B cell (primary cell): ENCODE measurements at regions not wholly inside any gene's neighbourhood (a gene's known extent, or its start where the extent isn't known, plus 50 kb on each side); places are given as distances from the start of the nearest gene placed in this dataset.

Experiments used
- ATAC-seq: fragments of 200-7000 bp; cut with Tn5 transposase; one replicate; pipeline ENCODE4 v1.10.0; 2021; ENCODE audit warnings: low read depth, mild to moderate bottlenecking, moderate number of reproducible peaks, moderate library complexity
- CTCF ChIA-PET: fragments of 350-600 bp; sonication (Branson Sonifier 250); formaldehyde crosslinking; loops from one replicate; lab custom pipeline; 2021; ENCODE audit warnings: antibody characterized with exemption, inconsistent platforms; lab: Charles Lee
- POLR2A ChIA-PET: fragments of 350-600 bp; sonication (Branson Sonifier 250); formaldehyde crosslinking; loops from one replicate; lab custom pipeline; 2021; ENCODE audit warnings: antibody characterized with exemption; lab: Charles Lee
- DNase-seq: peaks from one replicate; pipeline ENCODE4 v3.0.0; 2013
- H2AFZ ChIP-seq: 2 replicates; pipeline ENCODE4 v1.6.1; 2012; ENCODE audit warnings: mild to moderate bottlenecking, low read depth, low read length; ENCODE audit not compliant: insufficient read depth, poor library complexity, severe bottlenecking
- H3K27ac ChIP-seq, 2 donors: 1 replicate in 1 of 2; 2 replicates in 1 of 2; pipeline ENCODE4 v1.5.1; 2012 to 2013; ENCODE audit warnings: low read length in 2 of 2, mild to moderate bottlenecking in 2 of 2, moderate library complexity in 1 of 2
- H3K27me3 ChIP-seq, 4 experiments: fragments of 200-600 bp in 1 of 4; sonication (generic) in 1 of 4; replicated peaks in 1 of 4; 1 replicate in 2 of 4; 2 replicates in 2 of 4; pipeline versions ENCODE4 v1.6.1 to v1.7.0; 2013 to 2016; ENCODE audit warnings: low read length in 3 of 4, mild to moderate bottlenecking in 2 of 4, mixed read lengths in 1 of 4, moderate library complexity in 1 of 4; ENCODE audit not compliant: insufficient read depth in 4 of 4, control insufficient read depth in 3 of 4; ENCODE audit errors: control extremely low read depth in 1 of 4
- H3K36me3 ChIP-seq, 2 experiments: replicated peaks in 1 of 2; 1 replicate in 1 of 2; 2 replicates in 1 of 2; pipeline versions ENCODE4 v1.6.1 to v1.7.1; 2013; ENCODE audit warnings: low read length in 1 of 2; ENCODE audit not compliant: insufficient read depth in 2 of 2, control insufficient read depth in 1 of 2; ENCODE audit errors: control extremely low read depth in 1 of 2, extremely low read depth in 1 of 2
- H3K4me1 ChIP-seq, 2 donors: fragments of 200-600 bp in 1 of 2; sonication (generic) in 1 of 2; 1 replicate in 1 of 2; 2 replicates in 1 of 2; pipeline versions ENCODE4 v1.5.1 to v1.6.1; 2013 to 2017; ENCODE audit warnings: low read length in 2 of 2; ENCODE audit not compliant: control insufficient read depth in 2 of 2, insufficient read depth in 2 of 2
- H3K4me2 ChIP-seq: replicated peaks from 2 replicates; pipeline ENCODE3; 2012; ENCODE audit warnings: mild to moderate bottlenecking, low read depth, low read length; ENCODE audit not compliant: poor library complexity, severe bottlenecking
- H3K4me3 ChIP-seq, 5 experiments: fragments of 200-600 bp in 1 of 5; sonication (generic) in 1 of 5; 1 replicate in 3 of 5; 2 replicates in 2 of 5; pipeline versions ENCODE4 v1.5.1 to v1.7.0; 2011 to 2016; ENCODE audit warnings: low read length in 4 of 5, mild to moderate bottlenecking in 4 of 5, low read depth in 2 of 5, control low read depth in 1 of 5, moderate library complexity in 1 of 5; ENCODE audit not compliant: insufficient read depth in 1 of 5; ENCODE audit errors: control extremely low read depth in 1 of 5, extremely low read depth in 1 of 5
- H3K79me2 ChIP-seq: fragments of 200-600 bp; sonication (generic); one replicate; pipeline ENCODE4 v1.6.0; 2016; ENCODE audit warnings: low read length; ENCODE audit not compliant: control insufficient read depth, insufficient read depth
- H3K9ac ChIP-seq: fragments of 200-600 bp; sonication (generic); 2 replicates; pipeline ENCODE4 v1.6.1; 2017; ENCODE audit warnings: mild to moderate bottlenecking, low read length, moderate library complexity
- H3K9me3 ChIP-seq, 3 donors: one replicate each; pipeline versions ENCODE4 v1.6.1 to v1.7.1; 2013; ENCODE audit warnings: low read length in 2 of 3; ENCODE audit not compliant: control insufficient read depth in 2 of 3, insufficient read depth in 1 of 3; ENCODE audit errors: control extremely low read depth in 1 of 3
- H4K20me1 ChIP-seq: 2 replicates; pipeline ENCODE4 v1.6.0; 2012; ENCODE audit warnings: mild to moderate bottlenecking, low read length; ENCODE audit not compliant: insufficient read depth, control insufficient read depth, poor library complexity, severe bottlenecking
- H3K27ac Mint-ChIP-seq: one replicate; pipeline ENCODE4 v1.8.0; 2021; ENCODE audit warnings: mixed read lengths
- H3K27me3 Mint-ChIP-seq: one replicate; pipeline ENCODE4 v1.8.0; 2021; ENCODE audit warnings: mixed read lengths
- H3K4me1 Mint-ChIP-seq: one replicate; pipeline ENCODE4 v1.8.0; 2021; ENCODE audit warnings: mixed read lengths
- H3K4me3 Mint-ChIP-seq: one replicate; pipeline ENCODE4 v1.8.0; 2021; ENCODE audit warnings: mixed read lengths
- H3K9me3 Mint-ChIP-seq: one replicate; pipeline ENCODE4 v1.8.0; 2022; ENCODE audit warnings: mixed read lengths; ENCODE audit not compliant: insufficient read depth
- CTCF ChIP-seq: fragments of 200-600 bp; IDR thresholded peaks from one replicate; pipeline ENCODE4 v1.8.0; 2022; ENCODE audit warnings: antibody characterized with exemption, mild to moderate bottlenecking
- EZH2 ChIP-seq: IDR thresholded peaks from 2 replicates; pipeline ENCODE4 v1.6.1; 2012; ENCODE audit warnings: borderline replicate concordance, low read depth, mild to moderate bottlenecking, moderate library complexity, low read length; ENCODE audit not compliant: insufficient read depth, poor library complexity, severe bottlenecking
- WGBS: methylation state at CpG from one replicate; pipeline ENCODE4 v1.1.5; 2013; ENCODE audit warnings: missing lambda C conversion rate; ENCODE audit not compliant: insufficient coverage; 5-methylcytosine and 5-hydroxymethylcytosine counted together
- intact Hi-C: fragments of 100-400 bp; cut with micrococcal nuclease; formaldehyde crosslinking; loops from one replicate; pipeline ENCODE4 v1.10.0; 2022

DNA sequence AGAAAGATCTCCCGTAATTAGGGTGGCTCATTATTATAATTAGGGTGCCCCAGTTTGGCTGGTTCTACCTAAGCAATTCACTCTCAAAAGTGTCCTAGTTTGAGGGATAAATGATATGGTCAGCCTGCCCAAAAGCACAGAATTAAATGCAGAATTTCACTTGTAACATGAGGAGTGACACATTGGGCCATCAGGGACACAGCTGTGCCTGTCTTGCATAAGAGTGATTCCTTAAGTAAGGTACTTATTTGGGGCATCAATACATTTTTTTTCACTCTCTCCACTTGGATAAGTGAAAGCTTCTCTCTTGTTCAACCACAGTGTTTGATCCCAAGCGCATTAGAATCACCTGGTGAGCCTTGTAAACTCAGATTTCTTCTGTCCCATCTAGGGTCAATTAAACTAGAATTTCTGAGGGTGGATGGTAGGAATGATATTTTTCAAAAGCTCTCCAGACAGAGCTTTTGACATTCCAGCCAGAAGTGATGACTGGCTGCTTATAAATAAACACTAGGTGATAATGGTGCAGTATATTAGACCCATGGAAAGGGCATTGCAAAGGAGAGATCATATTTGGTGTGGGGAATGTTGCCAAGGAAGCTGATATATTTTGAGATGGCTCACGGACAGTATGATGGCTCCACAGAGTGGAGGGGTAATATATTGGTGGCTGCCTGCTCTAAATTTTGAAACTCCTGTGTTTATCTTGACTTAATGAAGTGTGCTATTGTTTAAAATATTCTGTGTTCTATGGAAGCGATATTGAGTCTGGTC is 458.1 kb upstream of the RASGRP1 start:
- intact Hi-C loops: no loop called here
- CTCF ChIA-PET: no interaction called here

More for the DNA sequence above, 458.1 kb upstream of the RASGRP1 start:
- H3K36me3 ChIP-seq: no peaks in the 10 kb centered on the region
- POLR2A ChIA-PET: no interaction called here
- no peaks in the 10 kb centered on the region for H3K27me3 ChIP-seq
- no peak overlapping the region for H3K9ac ChIP-seq
- H3K4me1 ChIP-seq: no peaks in the 10 kb centered on the region
- H3K4me3 ChIP-seq: no peak overlapping the region
- H3K27me3 Mint-ChIP-seq: no peaks in the 10 kb centered on the region
- no peak for ATAC-seq
- H3K4me2 ChIP-seq: no peak overlapping the region
- H3K9me3 ChIP-seq: no peaks in the 10 kb centered on the region
- WGBS: 93% methylated on average over 3 of the region's 4 CpGs
- H4K20me1 ChIP-seq: no peaks in the 10 kb centered on the region
- no peak overlapping the region for H3K27ac ChIP-seq
- no peak overlapping the region for H2AFZ ChIP-seq
- DNase-seq: no peak
- H3K4me3 Mint-ChIP-seq: no peak overlapping the region
- H3K79me2 ChIP-seq: no peaks in the 10 kb centered on the region
- no peaks in the 10 kb centered on the region for H3K4me1 Mint-ChIP-seq
- H3K27ac Mint-ChIP-seq: no peak overlapping the region
- no peaks in the 10 kb centered on the region for H3K9me3 Mint-ChIP-seq
- no peak for TF ChIP-seq CTCF
- TF ChIP-seq EZH2: no peak
